Stimulated activated CD4-positive, alpha-beta T cell treated with anti-CD3 and anti-CD28 coated beads, Interleukin-1b, Interleukin-23, amount 100 ng/mL, for 1 hour (primary cell): ENCODE measurements at regions not wholly inside any gene's neighbourhood (a gene's known extent, or its start where the extent isn't known, plus 50 kb on each side); places are given as distances from the start of the nearest gene placed in this dataset.
"Not testable (repeated sequence)": the region's sequence is repeated elsewhere in the genome, so short reads cannot be mapped to it uniquely, and the experiment has no call there.

Experiments
- DNase-seq, 2 donors: peaks; one replicate each; pipeline ENCODE4 v3.0.0-alpha.2; 2020; ENCODE audit warnings: low read depth in 2 of 2

- DNase-seq, result no peak
These were observed 1493.5 kb upstream of the DEFB115 start for GRCh38 chr20:29763821-29764511.

- peak in 1 of 2 donors; percentile 10 for DNase-seq
These were observed 1492.4 kb upstream of the DEFB115 start for GRCh38 chr20:29764922-29765610.

- not testable (repeated sequence) for DNase-seq
These were observed 1479.4 kb upstream of the DEFB115 start for GRCh38 chr20:29778033-29778432.

DNA sequence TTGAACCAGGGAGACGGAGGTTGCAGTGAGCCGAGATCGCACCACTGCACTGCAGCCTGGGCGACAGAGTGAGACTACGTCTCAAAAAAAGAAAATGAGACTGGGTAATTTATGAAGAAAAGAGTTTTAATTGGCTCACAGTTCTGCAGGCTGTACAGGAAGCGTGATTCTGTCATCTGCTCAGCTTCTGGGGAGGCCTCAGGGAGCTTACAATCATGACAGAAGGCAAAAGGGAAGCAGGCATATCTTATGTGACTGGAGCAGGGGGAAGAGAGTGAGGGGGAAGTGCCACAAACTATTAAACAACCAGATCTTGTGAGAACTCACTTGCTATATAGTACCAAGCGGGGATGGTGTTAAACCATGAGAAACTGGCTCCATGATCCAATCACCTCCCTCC lies 1476.2 kb upstream of the DEFB115 start:
- DNase-seq, result not testable (repeated sequence)

DNA sequence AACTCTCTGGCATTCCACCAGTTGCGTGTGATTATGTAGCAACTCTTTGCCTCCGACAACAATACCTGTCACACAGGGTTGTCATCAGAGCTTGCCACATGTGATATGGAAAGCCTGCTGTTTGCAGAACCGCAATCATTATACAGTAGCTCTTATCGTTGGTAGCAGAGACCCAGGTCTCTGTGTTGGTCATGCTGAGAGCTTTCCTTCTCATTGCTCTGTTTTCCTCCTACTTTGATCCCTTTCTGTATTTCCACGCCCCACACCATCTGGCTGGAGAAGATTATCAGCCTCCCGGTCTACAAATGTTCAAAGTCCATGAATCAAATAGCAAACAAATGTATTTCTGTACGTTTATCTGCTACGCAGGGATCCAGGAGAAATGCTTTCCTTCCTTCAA lies 1475.6 kb upstream of the DEFB115 start:
- DNase-seq, result not testable (repeated sequence)

GRCh38 chr20:29787456-29787855 lies 1470.0 kb upstream of the DEFB115 start:
- DNase-seq, result not testable (repeated sequence)

GRCh38 chr20:29790510-29790909 lies 1467.0 kb upstream of the DEFB115 start:
- DNase-seq, result no peak

DNA sequence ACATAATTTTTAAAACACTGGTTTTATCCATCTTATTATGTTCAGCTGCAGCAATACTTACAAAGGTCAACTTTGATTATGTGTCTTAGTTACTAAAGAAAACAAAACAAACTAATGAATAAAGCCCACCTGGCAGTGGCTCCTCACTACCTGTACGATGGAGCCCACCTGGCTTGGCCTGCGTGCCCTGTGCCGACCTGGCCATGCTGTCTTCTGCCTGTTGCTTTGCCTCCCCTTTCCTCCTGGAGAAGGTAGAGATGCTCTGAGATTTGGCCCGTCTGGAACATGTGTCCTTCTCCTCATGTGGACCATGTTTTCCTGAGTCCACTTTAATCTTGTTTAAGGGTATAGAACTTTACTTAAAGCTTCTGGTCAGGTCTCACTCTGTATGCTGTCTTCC lies 1426.0 kb upstream of the DEFB115 start:
- not testable (repeated sequence) for DNase-seq

DNA sequence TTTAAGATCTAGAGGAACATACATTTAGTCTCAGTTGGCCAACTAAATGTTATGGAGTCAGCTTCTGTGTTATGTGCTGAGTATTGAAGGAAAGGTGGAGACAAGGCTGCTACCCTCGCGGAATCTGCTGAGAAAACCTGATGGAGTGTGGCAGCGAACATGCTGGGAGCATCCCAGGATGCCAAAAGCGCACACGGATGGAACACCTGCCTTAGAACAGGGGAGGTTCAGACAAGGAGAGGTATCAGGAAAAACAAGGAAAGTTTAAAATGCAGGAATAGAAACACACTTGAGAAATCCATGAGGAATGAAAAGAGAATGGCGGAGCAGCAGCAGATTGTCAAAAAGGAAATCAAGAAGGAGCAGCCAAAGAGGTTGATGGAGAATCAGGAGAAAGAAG lies 1389.5 kb upstream of the DEFB115 start:
- DNase-seq, result not testable (repeated sequence)

GRCh38 chr20:29868688-29869087 lies 1388.8 kb upstream of the DEFB115 start:
- DNase-seq, result not testable (repeated sequence)

GRCh38 chr20:29871816-29872215 lies 1385.6 kb upstream of the DEFB115 start:
- DNase-seq, result not testable (repeated sequence)

- no peak for DNase-seq
These were observed 1383.5 kb upstream of the DEFB115 start for GRCh38 chr20:29873946-29874345.

DNA sequence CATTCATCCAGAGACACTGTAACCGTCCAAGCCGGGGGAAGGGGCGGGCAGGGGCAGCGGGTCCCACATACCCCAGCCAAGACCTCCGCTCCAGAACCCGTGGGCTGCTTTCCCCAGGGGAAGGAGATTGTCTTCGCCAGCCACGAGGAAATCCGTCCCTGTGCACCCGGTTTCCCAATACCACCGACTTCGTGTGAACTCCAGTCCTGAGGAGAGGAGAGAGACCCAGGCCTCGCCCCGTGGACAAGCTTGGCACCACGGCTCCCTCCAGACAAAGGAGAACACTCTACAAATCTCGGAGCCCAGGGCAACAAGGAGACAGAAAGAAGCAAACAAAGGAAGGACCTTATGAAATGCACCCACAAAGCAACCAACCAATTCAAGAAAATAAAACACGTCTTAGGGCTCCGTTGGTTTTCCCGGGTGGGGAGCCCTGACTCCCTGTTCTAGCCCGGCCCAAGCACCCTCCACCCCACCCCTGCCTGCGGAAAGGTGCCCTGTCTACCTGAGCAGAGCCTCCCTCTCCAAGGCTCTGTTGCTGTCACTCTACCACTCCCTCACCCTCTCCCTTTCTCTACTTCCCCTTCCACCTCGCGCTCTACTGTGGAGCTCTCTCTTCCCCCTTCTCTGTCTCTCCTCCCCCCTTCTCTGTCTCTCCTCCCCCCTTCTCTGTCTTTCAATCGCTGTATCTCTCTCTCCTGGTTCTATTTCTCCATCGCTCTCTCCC lies 1382.8 kb upstream of the DEFB115 start:
- no peak for DNase-seq

- not testable (repeated sequence) for DNase-seq
These were observed 1382.0 kb upstream of the DEFB115 start for GRCh38 chr20:29875321-29876083.

DNA sequence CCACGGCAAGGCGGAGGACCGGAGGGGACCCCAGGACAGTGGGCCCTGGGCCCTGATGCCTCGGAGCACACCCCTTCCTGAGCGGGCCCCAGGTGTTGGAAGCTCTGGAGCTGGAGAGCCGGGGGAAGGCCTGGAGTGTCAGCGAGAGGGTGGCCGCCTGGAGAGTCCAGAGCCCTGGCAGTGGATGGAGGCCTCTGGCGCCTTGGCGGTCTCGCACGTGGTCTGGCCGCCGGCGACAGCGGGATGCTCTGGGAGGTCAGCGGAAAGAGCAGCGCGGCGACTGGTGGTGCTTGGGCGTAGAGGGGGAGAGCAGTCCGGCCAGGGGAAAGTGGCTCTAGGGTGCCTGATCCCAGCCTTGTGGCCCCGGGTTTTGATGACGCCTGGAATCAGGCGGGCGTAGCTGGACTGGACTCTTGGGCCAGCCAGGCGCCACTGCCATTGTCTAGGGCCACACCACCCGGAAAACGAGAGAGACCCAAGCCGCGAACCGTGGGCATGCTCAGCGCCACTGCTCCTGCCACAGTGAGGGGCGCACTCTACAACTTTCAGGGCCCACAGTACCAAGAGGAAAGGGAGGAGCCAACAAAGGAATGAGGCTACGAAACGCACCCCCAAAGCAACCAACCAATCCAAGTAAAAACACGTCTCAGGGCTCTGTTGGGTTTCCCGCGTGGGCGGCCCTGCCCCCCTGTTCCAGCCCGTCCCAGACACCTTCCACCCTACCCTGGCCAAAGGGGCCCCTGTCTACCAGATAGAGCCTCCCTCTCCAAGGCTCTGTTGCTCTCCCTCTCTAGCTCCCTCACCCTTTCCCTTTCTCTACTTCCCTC lies 1381.2 kb upstream of the DEFB115 start:
- not testable (repeated sequence) for DNase-seq

DNA sequence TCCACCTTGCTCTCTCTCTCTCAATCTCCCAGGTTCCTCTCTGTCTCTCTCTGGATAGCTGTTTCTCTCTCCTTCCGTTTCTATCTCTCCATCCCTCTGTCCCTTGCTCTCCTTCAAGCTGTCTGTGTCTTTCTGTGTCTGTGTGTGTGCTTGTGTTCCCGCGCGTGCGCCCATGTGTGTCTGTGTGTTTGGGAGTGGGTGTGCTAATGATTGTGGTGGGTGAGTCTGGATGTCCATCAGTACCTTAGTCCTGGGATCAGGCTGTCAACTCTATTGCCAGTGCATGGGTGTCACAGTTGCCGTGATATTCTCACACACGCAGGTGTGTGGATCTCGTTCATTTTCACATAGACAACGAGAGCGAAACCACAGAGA lies 1380.6 kb upstream of the DEFB115 start:
- no peak for DNase-seq

DNA sequence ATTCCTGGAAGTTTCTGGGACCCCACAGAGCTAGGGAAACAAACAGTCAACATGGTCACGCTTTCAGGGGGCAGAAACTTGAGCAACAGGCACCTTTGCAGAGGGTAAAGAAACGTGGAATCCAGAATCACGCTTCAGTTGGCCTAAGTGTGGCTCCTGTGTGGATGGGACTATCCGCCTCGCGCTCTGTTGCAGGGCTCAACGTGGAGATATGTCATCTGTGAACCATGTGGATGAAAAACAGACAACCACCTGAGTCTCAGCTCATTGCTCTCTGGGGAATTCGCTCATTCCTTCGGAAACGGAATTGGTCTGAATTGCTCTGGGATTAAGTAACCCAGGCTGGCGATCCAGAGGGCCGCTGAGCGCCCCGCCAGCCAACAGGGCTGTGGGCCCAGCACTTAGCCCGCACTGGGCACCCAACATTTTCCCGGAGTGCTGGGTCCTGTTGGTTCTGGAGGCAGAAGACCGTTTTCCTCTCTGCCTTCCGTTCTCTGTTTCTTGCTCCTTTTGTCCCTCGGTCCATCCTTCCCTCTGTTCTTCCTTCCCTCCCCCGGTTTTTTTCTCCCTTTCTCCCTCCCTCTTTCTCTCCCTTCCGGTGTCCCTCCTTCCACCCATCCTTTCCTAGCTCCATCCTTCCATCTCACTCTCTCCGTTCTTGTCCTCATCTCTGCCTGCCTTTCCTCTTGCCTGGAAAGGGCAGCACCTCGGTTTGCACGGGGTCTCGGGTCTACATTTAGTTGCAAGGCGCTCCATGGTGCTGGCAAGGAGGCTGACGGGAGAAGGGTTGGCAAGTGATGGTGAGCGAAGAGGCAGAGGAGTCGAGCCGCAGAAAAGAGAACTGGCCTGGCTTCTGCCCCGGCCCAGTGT lies 1379.8 kb upstream of the DEFB115 start:
- not testable (repeated sequence) for DNase-seq

GRCh38 chr20:29878281-29878741 lies 1379.2 kb upstream of the DEFB115 start:
- DNase-seq, result no peak

GRCh38 chr20:29878777-29879442 lies 1378.6 kb upstream of the DEFB115 start:
- no peak for DNase-seq
